ENCODE measurements at regions not wholly inside any gene's neighbourhood (a gene's known extent, or its start where the extent isn't known, plus 50 kb on each side); places are given as distances from the start of the nearest gene placed in this dataset.

DNA sequence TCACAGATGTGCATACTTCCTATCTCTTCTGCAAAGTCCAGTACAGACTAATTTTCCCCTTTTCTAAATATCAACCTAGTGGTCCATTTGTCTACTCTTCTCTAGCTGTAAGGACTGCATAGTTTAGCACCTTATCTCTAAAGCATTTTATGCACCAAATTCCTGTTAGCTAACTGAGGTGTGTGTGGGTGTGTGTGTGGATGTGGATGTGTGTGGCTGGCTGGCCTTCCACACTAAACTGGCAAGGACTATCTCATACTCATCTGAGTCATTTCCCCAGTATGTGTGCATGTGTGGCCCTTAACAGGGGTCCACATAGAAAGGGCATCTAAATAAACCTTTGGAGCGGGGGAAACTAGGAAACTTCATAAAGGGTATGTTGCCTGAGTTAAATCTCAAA lies 139.6 kb downstream of the TTC32 start:
- TF ChIP-seq CTCF (IDR thresholded peaks at IDR 0.05) (no peak), POLR2AphosphoS5 (IDR thresholded peaks at IDR 0.05) (no peak)

All from upper lobe of left lung (tissue), 4 donors.